Fibroblast of pulmonary artery (primary cell): ENCODE measurements at regions not wholly inside any gene's neighbourhood (a gene's known extent, or its start where the extent isn't known, plus 50 kb on each side); places are given as distances from the start of the nearest gene placed in this dataset.

ENCODE experiments used
- DNase-seq: peaks from one replicate; pipeline ENCODE4 v3.0.0-alpha.2; 2010; ENCODE audit warnings: low read depth
- H3K4me3 ChIP-seq: replicated peaks from 2 replicates; pipeline ENCODE4 v1.5.1; 2011; ENCODE audit warnings: low read depth, mild to moderate bottlenecking, control low read depth, low read length, moderate library complexity
- CTCF ChIP-seq: IDR thresholded peaks from 2 replicates; pipeline ENCODE4 v1.5.1; 2011; ENCODE audit warnings: mild to moderate bottlenecking, control low read depth, low read length, inconsistent platforms; ENCODE audit errors: missing control alignments

- DNase-seq: no peak
- no peak for TF ChIP-seq CTCF
- no peak overlapping the region for H3K4me3 ChIP-seq
Measured at GRCh38 chr18:73913505-73913904, 234.1 kb downstream of the FBXO15 start.

GRCh38 chr18:73908323-73908722 is 239.3 kb downstream of the FBXO15 start:
- H3K4me3 ChIP-seq: no peak overlapping the region
- DNase-seq: peak; percentile 49
- TF ChIP-seq CTCF: no peak

- no peak for TF ChIP-seq CTCF
- no peak for DNase-seq
- no peak overlapping the region for H3K4me3 ChIP-seq
Measured at GRCh38 chr18:73901566-73901965, 246.1 kb downstream of the FBXO15 start.

GRCh38 chr18:73901151-73901550 is 246.5 kb downstream of the FBXO15 start:
- DNase-seq: no peak
- no peak for TF ChIP-seq CTCF

GRCh38 chr18:73900106-73900835 is 247.4 kb downstream of the FBXO15 start:
- H3K4me3 ChIP-seq: no peak overlapping the region
- TF ChIP-seq CTCF: no peak
- DNase-seq: no peak

More at GRCh38 chr18:73901151-73901550, 246.5 kb downstream of the FBXO15 start:
- no peak overlapping the region for H3K4me3 ChIP-seq

- H3K4me3 ChIP-seq: no peak overlapping the region
- no peak for DNase-seq
- no peak for TF ChIP-seq CTCF
Measured at GRCh38 chr18:73897517-73897916, 250.1 kb downstream of the FBXO15 start.

GRCh38 chr18:73896685-73897084 is 250.9 kb downstream of the FBXO15 start:
- DNase-seq: no peak
- no peak overlapping the region for H3K4me3 ChIP-seq
- TF ChIP-seq CTCF: no peak
